HS-5 (cell line): ENCODE measurements at regions not wholly inside any gene's neighbourhood (a gene's known extent, or its start where the extent isn't known, plus 50 kb on each side); places are given as distances from the start of the nearest gene placed in this dataset.
A peak's percentile ranks its signal among the peaks of the same experiment; 100 is the strongest.
"Not testable (repeated sequence)": the region's sequence is repeated elsewhere in the genome, so short reads cannot be mapped to it uniquely, and the experiment has no call there.

ENCODE experiments used
- DNase-seq: peaks from one replicate; pipeline ENCODE4 v3.0.0-alpha.2; 2012; ENCODE audit warnings: low read depth

DNA sequence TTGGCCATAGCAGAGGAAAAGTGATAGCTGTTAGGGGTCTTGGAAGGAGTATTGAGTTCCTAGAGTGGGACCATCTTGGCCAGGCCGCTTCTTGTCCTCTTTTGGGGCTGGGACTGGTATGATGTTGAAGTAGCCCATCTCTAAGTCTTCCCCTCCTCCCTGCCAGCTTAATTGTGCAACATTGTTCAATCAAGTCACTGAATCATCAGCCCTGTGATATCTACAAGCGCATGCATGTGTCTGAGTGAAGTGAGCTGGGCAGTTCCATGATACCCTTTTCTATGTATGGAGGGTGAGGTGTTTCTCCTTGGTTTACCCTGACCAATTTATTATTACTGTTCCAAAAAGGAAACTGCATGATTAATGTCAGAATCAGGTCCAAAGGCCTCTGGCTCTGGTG lies 112.2 kb downstream of the C9orf152 start:
- no peak for DNase-seq

DNA sequence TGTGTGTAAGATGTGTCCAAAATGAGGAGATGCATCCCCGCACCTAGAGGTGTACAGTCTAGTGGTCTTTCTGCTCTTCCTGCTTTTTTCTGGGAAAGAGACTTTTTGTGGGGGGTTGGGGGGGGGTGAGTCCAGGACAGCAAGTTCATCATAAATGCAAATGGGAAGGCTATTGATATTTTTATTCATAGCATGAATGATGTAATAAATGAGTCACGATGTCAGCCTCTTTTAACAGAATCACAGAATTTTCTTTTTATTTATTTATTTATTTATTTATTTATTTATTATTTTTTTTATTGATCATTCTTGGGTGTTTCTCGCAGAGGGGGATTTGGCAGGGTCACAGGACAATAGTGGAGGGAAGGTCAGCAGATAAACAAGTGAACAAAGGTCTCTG lies 111.3 kb downstream of the C9orf152 start:
- DNase-seq, result not testable (repeated sequence)

DNA sequence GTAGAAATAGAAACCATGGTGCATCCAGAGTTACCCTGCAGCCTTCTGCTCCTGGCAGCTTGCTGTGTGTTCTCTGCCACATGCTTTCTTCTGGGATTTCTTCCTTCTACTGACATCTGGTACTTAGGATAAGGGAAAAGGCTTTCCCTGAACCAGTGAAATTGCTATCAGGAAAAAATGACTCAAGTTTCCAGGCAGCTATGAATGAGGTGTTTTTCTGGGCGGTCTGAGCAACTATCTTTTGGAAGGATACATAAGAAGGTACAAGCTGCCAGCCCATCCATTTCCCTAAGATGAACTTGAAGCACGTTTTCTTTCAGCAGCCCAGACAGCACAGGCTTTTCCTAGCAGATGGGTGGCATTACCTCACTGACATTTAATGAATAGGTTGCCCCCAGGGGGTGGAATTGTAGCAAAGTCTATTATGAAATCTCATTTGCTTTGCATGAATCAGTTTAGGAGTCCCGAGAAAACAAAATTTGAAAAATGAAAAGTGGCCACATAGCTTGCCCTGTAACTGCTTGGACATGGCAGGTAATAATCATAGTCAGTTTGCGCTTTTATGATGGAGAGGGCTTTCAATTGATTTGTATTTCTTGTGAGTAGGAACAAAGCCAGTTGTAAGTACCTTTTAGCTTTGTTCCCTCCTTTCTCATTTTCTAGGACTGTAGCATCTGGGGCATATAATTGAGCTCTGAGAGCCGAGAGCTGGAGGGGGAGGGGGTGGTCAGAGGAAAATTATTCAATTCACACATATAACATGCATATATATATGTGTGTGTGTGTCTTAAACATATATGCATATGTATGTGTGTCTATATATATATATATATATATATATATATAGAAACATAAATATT lies 108.5 kb downstream of the C9orf152 start:
- DNase-seq, result peak; percentile 64

DNA sequence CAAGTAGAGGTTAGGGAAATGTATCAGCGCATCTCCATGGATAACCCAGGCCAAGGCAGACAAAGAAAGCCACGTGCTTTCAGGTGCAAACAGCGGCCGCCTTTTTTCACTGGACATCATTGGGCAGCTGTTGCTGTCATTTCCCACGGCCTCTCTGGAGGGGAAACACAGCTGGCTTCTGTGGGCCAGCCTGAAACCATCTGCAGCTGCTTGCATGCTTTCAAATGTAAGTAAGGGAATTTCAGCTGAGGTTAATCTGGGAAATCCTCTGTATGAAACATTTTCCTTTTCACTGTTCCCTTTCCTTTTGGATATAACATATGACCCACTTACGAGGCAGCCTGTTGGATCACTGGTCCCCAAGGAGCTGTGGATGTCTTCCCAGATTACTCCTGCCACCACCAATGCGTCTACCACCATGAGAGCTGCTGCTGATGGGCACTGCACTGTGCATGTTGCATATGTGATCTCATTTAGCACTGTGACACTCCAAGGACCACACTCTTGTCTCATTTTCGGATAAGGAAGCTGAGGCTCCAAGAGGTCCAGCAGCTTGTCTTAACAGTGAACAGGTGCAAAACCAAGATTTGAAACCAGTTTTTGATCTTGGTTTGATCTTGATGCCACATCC lies 106.3 kb downstream of the C9orf152 start:
- DNase-seq, result no peak

DNA sequence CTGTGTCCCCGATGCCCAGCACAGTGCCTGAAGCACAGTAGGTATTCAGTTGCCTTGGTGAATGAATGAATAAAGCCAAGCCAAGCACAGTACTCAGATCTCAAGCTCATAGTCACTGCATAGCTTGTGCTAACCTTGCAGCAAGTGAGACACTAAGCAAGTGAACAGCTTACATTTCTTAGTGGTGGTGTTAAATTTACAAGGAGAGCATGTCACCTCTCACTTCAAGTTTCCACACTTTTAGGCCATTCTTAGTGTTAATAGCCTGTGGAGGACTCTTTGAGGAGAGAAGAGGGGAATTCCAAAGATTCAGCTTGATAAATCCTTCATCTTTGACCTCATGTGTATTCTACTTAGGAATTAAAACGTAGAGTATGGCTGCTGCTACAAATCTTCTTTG lies 104.7 kb downstream of the C9orf152 start:
- no peak for DNase-seq

DNA sequence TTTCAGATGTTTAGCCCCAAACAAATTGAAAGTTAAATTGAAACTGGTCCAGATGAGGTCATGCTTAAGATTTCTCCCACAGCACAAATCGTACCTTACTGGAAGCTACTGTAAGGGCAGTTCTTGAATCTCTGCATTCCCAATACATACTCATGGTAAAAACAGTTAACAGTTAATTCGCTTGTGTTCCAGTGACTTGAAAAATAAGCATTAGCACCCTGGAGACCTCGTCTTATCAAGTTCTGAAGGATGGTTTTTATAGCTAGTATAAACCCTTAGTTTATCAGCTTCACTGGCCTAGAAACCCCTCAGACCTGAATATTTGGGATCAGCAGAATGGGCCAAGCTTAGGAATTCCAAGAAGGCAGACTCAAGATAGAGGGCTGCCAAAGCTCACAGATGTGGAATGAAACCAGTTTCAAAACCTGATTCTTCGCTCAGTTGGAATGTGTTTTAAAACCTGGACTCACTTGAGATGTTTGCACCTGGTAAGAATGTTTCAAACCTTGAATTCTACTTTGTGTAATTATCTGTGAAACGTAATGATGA lies 103.6 kb downstream of the C9orf152 start:
- no peak for DNase-seq

DNA sequence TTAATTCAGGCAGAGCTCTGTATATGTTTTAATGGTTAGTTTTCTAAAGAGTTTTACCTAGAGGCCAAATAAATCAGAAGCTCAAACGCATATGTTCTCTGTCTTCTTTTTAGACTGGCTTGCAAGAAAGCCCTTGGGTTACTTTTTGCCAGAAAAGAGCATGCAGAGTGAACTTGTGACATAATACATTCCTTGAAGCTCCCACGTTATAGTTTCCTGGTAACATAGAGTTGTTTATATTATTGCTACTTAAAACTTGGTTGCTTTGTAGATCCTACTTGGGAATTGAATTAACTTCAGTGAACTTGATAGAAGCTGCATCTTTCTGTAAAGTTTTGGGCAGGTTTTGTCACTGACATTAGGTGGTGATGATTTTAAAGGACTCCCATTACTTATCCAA lies 102.9 kb downstream of the C9orf152 start:
- no peak for DNase-seq

DNA sequence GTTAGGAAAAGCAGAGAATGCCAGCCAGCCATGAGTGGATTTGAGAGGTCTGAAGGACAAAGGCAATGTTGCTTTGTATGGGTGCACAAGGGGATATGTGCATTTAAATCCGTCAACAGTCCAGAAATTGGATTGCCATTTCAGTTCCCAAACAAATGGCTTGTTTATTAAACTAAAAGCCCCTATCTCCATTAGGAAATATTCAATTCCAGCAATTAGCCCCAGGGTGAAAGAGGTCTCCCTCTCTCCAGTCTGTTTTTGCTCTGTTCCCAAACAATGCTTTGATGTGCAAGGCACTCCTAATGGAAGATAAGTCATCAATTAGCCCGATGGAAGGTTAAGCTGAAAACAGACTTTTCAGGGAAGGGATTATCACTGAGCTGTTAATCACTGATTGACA lies 101.3 kb downstream of the C9orf152 start:
- no peak for DNase-seq

DNA sequence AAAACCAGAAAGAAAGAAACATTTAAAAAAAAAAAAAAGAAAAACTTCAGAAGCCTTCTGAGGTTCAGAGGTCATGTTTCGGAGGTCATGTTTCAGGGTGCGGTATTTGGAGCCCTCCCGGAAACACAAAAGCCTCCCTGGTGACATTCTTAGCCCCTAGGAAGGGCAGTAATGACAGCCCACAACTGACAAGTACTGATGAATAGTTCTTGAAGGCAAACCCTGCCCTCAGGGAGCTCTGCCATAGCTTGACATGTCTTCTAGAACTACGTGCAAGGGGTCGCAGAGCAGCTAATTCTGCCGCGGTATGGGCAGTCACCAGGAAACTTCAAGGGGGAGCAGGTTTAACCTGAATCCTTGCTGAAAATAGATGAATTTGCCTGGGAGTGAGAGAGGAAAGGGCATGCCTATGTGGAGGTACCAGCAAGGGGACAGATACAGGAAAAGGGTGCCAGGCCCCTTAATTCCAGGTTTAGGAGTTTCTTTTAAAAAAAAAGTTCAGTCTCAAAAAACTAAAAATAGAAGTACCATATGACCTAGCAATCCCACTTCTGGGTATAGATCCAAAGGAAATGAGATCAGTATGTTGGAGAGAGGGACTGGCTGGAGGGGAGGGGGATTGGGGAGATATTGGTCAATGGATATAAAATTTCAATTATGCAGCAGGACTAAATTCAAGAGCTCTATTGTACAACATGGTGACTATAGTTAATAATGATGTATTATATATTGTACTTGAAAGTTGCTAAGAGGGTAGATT lies 98.4 kb downstream of the C9orf152 start:
- DNase-seq, result no peak

DNA sequence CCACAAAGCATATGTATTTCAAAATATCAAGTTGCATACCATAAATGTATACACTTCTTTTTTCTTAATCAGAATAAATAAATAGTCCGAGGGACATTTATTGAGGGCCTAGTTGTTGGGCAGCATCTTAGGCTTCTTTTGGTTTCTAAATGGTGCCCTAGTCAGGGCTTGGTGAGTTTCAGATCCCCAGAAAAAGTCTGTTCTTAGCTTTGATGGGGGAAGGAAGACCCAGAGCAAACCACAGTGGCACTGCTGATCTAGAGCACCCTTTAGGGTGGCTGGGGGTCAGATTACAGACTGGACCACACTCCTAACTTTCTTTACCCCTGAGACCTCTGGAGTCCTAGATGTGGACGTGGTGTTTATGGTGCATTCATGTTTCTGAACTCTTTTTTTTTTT lies 97.8 kb downstream of the C9orf152 start:
- DNase-seq, result no peak

DNA sequence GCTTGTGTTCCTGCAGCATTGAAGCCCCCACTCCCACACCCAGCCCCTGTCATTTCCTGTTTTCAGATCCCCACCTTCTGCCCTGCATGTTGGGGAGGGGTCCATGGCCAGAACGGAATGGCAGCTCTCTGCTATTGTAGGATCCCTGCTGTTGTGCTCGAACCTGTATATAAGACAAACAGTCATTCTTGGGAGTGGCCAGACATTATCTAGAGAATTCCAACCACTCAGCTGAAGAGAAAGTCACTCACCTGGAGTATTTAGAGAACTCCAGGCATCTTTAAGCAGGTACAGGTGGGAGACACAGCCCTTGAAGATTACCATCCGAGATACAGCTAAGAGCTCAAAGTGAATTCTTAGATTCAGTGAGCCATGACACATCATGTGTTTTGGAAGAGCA lies 96.1 kb downstream of the C9orf152 start:
- DNase-seq, result no peak

DNA sequence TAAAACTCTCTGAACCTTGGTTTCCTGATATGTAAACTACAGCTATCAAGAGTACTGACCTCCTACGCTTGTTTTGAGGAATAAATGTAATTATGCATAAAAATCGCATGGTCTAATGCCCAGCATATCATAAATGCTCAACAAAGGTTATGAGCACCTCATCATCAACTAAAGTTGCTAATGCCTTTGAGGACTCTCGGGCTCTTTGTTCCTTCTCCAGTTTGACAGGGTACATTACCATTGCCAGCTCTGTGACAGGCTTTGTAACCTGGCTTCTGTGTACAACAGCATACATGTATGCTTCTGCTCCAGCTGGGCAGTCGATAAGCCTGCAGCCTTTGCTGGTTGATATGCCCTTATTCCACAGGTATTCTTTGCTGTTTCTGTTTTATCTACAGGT lies 95.2 kb downstream of the C9orf152 start:
- no peak for DNase-seq

DNA sequence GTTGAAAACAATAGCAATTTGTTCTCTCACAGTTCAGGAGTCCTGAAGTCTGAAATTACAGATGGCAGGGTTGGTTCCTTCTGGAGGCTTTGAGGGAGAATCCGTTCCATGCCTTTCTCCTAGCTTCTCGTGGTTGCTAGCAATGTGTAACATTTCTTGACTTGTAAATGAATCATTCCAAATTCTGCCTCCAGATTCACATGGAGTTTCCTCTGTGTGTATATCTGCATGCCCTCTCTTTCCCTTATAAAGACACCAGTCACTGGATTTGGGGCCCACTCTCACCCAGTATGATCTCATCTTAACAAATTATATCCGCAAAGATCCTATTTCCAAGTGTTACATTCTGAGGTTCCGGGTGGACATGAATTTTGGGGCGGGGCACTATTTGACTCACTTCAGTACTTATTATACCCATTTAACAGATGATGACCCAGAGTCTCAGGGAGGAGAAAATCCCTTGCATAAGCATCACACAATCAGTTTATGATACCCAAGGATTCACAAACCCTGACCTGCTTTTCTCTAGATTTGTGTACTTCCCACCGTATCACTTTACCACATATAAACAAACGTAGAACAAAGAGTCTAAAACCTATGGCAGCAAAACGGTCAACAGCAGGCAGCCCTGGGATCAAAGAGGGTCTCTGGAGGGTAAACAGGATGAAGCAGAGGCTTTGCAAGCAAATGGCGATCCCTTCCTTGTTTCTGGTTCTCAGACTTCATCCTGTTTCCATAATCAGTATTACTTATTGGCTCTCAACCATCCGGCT lies 93.7 kb downstream of the C9orf152 start:
- DNase-seq, result no peak

DNA sequence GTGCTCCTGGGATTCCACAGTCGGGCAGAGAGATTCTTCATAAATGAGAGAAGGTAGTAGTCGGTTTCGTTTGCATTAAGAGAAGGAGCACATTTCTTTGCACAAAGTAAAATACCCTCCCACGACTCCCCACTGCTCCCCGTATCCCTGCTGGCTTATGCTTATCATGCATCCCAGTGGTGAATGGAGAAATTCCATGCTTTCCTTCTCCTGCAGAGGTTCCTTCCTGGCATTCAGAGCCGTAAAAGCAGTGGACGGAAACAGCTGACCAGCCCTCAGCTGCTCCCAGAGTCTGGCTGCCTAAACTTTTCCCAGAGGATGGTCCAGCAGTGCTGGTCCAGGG lies 93.1 kb downstream of the C9orf152 start:
- DNase-seq, result no peak

DNA sequence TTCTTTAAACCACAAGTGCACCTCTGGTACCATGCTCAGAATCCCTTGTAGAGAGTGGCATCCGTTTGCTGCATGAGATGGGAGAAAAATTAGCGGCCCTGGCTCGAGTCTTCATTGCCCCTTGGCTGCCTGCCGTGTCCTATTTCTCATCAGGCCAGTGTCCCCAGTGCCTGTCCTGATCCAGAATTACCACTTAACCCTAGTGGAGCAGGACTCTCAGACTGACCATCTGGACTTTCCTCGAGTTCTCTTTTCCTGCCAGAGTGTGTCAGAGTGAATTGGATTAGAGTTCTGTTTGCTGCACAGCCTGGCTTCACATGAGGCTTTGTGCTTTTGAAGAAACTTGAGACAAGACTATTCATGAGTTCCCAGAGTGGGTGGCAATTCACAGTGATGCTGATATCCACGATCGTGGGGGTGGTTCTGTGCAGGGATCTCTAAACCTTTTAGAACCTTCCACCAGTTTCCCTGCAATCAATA lies 92.6 kb downstream of the C9orf152 start:
- no peak for DNase-seq

DNA sequence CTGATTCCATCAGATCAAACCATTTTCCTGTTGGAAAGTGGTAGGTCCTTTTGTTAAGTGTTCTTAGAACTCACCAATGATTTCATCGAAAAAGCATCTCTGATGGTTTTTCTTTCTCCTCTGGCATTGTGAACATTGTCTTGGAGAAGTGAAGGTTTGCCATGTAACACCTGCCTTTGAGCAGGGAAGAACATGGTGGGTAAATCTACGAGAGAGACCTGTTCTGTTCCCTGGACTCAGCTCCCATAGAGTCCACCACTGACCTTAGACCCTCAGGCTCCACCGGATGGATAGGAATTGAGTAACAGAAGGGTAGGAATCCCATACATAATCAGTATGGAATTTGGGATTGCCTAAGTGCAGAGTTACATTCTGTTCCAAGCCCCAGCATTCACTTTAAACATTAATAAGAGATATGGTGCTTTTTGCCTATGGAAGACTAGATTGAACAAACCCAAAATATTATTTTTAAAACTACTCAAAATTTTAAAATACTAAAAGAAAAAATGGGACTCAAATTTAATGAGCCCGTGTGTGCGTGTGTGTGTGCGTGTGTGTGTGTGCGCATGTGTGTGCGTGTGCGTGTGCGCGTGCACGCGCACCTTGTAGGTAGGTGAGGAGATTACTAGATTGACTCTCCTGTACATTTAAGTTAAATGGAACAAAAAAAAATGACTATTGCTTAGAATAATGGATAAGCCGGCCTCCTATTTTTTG lies 92.0 kb downstream of the C9orf152 start:
- DNase-seq, result peak; percentile 85

DNA sequence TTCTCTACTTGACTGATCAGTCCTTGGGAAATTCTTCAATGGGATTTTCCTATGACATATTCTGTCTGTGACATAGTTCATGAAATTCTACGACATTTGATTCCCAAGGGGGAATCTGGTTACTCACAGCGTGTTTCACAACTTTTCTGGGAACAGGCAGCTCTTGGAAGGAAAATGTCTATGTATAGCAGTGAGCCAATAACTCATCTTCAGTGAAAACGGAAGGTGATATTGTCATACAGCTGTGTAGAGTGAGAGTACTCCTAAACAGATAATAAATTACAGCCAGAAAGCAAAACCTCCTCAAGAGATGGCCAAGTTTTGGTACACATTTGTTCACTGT lies 91.4 kb downstream of the C9orf152 start:
- DNase-seq, result peak; percentile 93

DNA sequence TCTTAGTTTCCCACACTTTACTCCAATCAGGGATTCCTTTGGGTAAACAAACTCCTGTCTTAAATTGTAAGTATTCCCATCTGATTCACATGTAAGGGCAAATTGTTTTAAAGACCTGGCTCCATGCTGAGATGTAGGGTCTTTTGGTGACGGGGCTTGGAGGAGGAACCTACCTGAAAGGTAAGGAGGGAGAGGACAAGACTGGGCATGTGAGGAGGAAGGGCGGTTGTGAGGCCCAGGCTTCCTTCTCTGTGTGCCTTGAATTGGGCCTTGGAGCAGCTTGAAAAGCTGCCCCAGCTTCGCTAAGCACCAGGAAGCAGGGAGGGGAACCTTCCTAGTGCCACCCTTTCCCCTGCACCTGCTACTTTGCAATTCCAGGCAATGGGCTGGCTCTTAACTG lies 86.8 kb downstream of the C9orf152 start:
- DNase-seq, result no peak

DNA sequence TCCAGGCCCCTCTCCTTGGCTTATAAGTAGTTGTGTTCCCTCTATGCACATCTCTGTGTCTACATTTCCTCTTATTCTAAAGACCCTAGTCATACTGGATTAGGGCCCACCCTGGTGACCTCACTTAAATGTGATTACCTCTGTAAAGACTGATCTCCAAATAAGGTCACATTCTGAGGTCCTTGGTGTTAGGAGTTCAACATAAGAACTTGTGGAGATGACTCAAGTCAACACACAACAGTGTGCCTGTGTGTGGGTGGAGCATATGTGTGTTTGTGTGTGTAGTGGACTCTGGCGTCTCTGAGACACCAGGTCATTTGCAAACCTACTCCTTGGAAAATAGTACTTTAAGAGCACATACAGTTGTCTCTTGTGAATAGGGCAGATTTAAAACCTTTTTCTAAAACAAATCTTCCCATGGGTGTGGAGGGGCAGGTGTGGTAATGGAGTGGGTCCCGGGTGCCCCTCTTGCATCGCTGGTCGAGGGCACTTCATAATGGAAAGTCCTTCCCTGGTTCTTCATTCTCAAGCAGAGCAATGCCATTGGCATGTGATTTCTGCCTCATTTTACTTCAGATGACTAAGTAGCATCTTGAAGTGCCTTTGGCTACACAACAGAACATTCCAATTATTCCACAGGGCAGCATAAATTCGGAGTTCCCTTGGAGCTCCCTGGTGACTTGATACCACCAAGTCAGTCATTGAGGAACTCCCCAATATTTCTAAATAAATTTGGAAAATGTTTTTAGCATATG lies 84.4 kb downstream of the C9orf152 start:
- no peak for DNase-seq

DNA sequence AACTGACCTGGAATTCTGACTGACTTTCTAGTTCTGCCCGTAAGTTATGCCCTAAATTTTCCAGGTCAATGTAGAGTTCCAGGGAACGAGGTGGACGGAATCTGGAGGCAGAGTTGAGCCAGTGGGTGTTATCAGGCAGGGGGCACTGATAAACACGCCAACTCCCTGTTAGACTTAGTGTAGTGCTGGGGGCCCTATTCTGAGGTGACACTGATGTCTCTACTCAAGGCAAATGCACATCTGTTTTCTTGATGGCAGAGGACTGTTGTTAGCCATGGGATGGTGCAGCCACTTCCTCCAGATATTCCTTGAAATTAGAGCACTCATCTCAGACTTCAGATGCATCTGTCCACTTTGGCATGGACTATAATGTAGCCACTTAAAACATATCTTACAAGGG lies 83.5 kb downstream of the C9orf152 start:
- DNase-seq, result no peak
